HL-60 (cell line): ENCODE measurements at regions not wholly inside any gene's neighbourhood (a gene's known extent, or its start where the extent isn't known, plus 50 kb on each side); places are given as distances from the start of the nearest gene placed in this dataset.

Source experiments
- DNase-seq, 2 experiments: peaks; one replicate each; pipeline ENCODE4 v3.0.0-alpha.2; 2010 to 2020; ENCODE audit warnings: low read depth in 1 of 2, low spot score in 1 of 2
- H3K27ac ChIP-seq: fragments of 250-450 bp; sonication (Bioruptor Pico); replicated peaks from 2 replicates; pipeline ENCODE4 v1.5.1; 2020; ENCODE audit warnings: mild to moderate bottlenecking, moderate library complexity
- H3K27me3 ChIP-seq: fragments of 250-450 bp; sonication (Bioruptor Pico); 2 replicates; pipeline ENCODE4 v1.5.1; 2021; ENCODE audit warnings: mild to moderate bottlenecking, moderate library complexity; ENCODE audit not compliant: insufficient read depth, poor library complexity, severe bottlenecking
- H3K4me3 ChIP-seq: replicated peaks from 2 replicates; pipeline ENCODE4 v1.5.1; 2011; ENCODE audit warnings: mild to moderate bottlenecking, control low read depth, low read length; ENCODE audit not compliant: insufficient read depth
- GABPA ChIP-seq: IDR thresholded peaks from 2 replicates; pipeline ENCODE4 v1.6.1; 2012; ENCODE audit warnings: low read depth
- POLR2AphosphoS5 ChIP-seq: IDR thresholded peaks from 2 replicates; pipeline ENCODE4 v1.6.1; 2012; ENCODE audit warnings: low read depth
- SPI1 ChIP-seq: IDR thresholded peaks from 2 replicates; pipeline ENCODE4 v1.6.1; 2012; ENCODE audit warnings: low read depth, mild to moderate bottlenecking, borderline replicate concordance
- TF ChIP-seq, protein P1 (sequence below): IDR thresholded peaks from one replicate; pipeline ENCODE4 v1.5.1; 2011; ENCODE audit warnings: low read length, control low read depth, inconsistent platforms; ENCODE audit not compliant: insufficient read depth
- TF ChIP-seq, protein P2 (sequence below): IDR thresholded peaks from 2 replicates; pipeline ENCODE4 v1.6.1; 2012; ENCODE audit warnings: low read depth; ENCODE audit not compliant: insufficient replicate concordance

DNA sequence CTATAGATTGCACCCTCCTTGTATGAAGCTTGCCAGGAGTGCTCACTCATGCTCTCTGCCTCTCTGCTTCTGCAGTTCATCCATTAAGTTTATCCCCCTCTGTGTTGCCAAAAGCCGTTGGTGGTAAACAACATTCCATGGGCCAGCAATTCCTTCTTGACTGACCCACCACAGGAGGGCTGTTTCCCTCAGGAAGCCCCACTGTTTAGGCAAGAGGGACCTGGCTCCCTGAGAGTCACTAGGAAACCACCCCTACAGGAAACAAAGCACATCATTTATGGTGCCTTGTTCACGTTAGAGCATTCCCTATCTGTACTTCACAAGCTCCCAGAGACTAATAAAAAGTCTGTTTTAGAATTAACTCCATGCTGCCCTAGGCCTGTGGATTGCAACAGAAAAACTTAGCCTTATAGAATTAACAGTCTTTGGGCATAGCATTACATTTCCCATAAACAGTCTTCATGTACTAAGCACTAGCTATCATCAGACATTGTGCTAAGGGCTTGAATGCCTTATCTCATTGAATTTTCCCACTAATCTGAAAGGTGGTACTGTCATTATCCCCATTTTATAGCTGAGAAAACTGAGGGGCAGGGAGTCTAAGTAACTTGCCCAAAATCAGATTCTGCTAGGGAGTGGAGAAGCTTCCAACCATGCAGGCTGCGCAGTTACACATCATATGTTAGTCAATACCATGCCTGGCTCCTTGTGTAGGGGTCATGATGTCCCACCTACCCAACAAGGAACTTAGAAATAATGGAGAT, 149.9 kb downstream of the SHQ1 start:
- H3K4me3 ChIP-seq, result no peak overlapping the region
- H3K27ac ChIP-seq, result no peak overlapping the region
- H3K27me3 ChIP-seq, result no peaks in the 10 kb centered on the region
- TF ChIP-seq, protein P1, sequence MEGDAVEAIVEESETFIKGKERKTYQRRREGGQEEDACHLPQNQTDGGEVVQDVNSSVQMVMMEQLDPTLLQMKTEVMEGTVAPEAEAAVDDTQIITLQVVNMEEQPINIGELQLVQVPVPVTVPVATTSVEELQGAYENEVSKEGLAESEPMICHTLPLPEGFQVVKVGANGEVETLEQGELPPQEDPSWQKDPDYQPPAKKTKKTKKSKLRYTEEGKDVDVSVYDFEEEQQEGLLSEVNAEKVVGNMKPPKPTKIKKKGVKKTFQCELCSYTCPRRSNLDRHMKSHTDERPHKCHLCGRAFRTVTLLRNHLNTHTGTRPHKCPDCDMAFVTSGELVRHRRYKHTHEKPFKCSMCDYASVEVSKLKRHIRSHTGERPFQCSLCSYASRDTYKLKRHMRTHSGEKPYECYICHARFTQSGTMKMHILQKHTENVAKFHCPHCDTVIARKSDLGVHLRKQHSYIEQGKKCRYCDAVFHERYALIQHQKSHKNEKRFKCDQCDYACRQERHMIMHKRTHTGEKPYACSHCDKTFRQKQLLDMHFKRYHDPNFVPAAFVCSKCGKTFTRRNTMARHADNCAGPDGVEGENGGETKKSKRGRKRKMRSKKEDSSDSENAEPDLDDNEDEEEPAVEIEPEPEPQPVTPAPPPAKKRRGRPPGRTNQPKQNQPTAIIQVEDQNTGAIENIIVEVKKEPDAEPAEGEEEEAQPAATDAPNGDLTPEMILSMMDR, result no peak
- TF ChIP-seq POLR2AphosphoS5 (no peak), SPI1 (no peak), GABPA (no peak)
- TF ChIP-seq, protein P2, sequence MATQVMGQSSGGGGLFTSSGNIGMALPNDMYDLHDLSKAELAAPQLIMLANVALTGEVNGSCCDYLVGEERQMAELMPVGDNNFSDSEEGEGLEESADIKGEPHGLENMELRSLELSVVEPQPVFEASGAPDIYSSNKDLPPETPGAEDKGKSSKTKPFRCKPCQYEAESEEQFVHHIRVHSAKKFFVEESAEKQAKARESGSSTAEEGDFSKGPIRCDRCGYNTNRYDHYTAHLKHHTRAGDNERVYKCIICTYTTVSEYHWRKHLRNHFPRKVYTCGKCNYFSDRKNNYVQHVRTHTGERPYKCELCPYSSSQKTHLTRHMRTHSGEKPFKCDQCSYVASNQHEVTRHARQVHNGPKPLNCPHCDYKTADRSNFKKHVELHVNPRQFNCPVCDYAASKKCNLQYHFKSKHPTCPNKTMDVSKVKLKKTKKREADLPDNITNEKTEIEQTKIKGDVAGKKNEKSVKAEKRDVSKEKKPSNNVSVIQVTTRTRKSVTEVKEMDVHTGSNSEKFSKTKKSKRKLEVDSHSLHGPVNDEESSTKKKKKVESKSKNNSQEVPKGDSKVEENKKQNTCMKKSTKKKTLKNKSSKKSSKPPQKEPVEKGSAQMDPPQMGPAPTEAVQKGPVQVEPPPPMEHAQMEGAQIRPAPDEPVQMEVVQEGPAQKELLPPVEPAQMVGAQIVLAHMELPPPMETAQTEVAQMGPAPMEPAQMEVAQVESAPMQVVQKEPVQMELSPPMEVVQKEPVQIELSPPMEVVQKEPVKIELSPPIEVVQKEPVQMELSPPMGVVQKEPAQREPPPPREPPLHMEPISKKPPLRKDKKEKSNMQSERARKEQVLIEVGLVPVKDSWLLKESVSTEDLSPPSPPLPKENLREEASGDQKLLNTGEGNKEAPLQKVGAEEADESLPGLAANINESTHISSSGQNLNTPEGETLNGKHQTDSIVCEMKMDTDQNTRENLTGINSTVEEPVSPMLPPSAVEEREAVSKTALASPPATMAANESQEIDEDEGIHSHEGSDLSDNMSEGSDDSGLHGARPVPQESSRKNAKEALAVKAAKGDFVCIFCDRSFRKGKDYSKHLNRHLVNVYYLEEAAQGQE, result no peak
- DNase-seq, result no peak

DNA sequence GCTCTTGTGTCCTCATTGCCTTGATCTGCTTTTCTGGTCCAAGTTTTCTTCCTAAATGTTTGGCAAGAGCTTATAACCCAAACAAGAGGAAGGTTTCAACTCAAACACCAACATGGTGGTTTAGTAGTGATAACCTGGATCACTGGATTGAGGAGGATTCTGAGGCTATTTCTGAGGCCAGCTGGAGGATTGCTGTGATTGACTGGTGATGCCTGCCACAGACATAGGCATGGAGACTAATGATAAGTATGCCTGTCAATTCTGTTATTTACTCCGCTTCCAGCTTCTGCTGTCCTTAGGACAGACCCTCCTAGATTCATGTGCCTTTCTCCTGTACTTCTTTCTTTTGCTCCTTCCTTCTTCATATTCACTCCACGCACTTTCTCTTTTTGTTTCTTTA, 150.5 kb downstream of the SHQ1 start:
- no peak overlapping the region for H3K27ac ChIP-seq
- DNase-seq, result no peak
- no peak overlapping the region for H3K4me3 ChIP-seq
- H3K27me3 ChIP-seq, result no peaks in the 10 kb centered on the region
- no peak for TF ChIP-seq SPI1
- TF ChIP-seq, protein P2, result no peak
- no peak for TF ChIP-seq GABPA
- TF ChIP-seq POLR2AphosphoS5, result no peak
- TF ChIP-seq, protein P1, result no peak

DNA sequence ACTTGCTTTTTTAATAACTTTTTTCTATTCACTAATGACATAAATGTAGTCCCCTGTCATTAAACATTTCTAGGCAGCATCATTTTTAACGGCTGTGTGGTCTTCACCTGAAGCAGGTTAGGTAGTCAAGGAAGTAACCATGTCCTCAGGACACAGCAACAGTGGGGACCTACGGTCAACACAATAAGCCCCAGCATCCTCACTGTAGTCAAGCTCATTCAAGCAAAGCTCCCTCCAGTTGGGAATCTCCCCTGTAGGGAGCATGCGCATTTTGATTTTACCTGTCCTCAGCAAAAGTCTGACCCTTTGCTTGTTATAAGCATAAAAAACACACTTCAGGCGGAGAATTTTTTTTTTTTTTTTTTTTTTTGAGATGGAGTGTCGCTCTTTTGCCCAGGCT, 151.4 kb downstream of the SHQ1 start:
- no peak overlapping the region for H3K27ac ChIP-seq
- DNase-seq, result no peak
- no peak overlapping the region for H3K4me3 ChIP-seq
- no peak for TF ChIP-seq GABPA
- TF ChIP-seq, protein P1, result no peak
- TF ChIP-seq POLR2AphosphoS5, result no peak
- TF ChIP-seq SPI1, result no peak
- TF ChIP-seq, protein P2, result no peak
- no peaks in the 10 kb centered on the region for H3K27me3 ChIP-seq
